IMR-90 (cell line): ENCODE measurements at regions not wholly inside any gene's neighbourhood (a gene's known extent, or its start where the extent isn't known, plus 50 kb on each side); places are given as distances from the start of the nearest gene placed in this dataset.

Experiments
- ATAC-seq: fragments of 200-7000 bp; cut with Tn5 transposase; 2 replicates; pipeline ENCODE4 v1.9.1; 2020; ENCODE audit warnings: low read depth, mild to moderate bottlenecking, moderate library complexity
- BruUV-seq: library from RNA; stranded (reverse); fragments of 400-500 nt; replicated peaks from 2 replicates; lab custom pipeline; 2021; lab: Mats Ljungman, UMichigan
- CTCF ChIA-PET: fragments of 300-600 bp; formaldehyde crosslinking; extraction: SDS; loops from one replicate; lab custom pipeline; 2021; ENCODE audit warnings: antibody characterized with exemption; lab: Yijun Ruan, JAX
- POLR2A ChIA-PET: fragments of 300-600 bp; sonication (Branson Sonifier 250); formaldehyde crosslinking; loops from one replicate; lab custom pipeline; 2022; ENCODE audit warnings: antibody characterized with exemption; ENCODE audit not compliant: unreplicated experiment; lab: Charles Lee
- DNase-seq: peaks from one replicate; pipeline ENCODE4 v3.0.0; 2013
- H2AFZ ChIP-seq: replicated peaks from 2 replicates; pipeline ENCODE3; 2013; ENCODE audit warnings: low read length, mild to moderate bottlenecking; ENCODE audit not compliant: poor library complexity
- H2AK5ac ChIP-seq: 2 replicates; pipeline ENCODE4 v1.6.1; 2013; ENCODE audit warnings: low read depth, low read length, inconsistent platforms
- H2AK9ac ChIP-seq: replicated peaks from 2 replicates; pipeline ENCODE3; 2013; ENCODE audit warnings: mild to moderate bottlenecking, low read depth, low read length, moderate library complexity; ENCODE audit not compliant: poor library complexity
- H2BK120ac ChIP-seq: 2 replicates; pipeline ENCODE4 v1.6.1; 2013; ENCODE audit warnings: low read depth, low read length, inconsistent platforms
- H2BK15ac ChIP-seq: 3 replicates; pipeline ENCODE4 v1.6.1; 2013; ENCODE audit warnings: low read depth, low read length, inconsistent platforms
- H2BK20ac ChIP-seq: 2 replicates; pipeline ENCODE4 v1.6.1; 2013; ENCODE audit warnings: low read depth, mild to moderate bottlenecking, inconsistent platforms, low read length, moderate library complexity
- H2BK5ac ChIP-seq: 2 replicates; pipeline ENCODE4 v1.6.1; 2013; ENCODE audit warnings: mild to moderate bottlenecking, low read depth, low read length, inconsistent platforms; ENCODE audit not compliant: poor library complexity, severe bottlenecking
- H3K14ac ChIP-seq: replicated peaks from 2 replicates; pipeline ENCODE4 v1.6.1; 2013; ENCODE audit warnings: low read depth, low read length, inconsistent platforms
- H3K18ac ChIP-seq: 2 replicates; pipeline ENCODE4 v1.6.1; 2013; ENCODE audit warnings: low read depth, low read length, control low read depth
- H3K23ac ChIP-seq: 2 replicates; pipeline ENCODE4 v1.6.1; 2013; ENCODE audit warnings: low read depth, low read length, inconsistent platforms
- H3K27ac ChIP-seq: 2 replicates; pipeline ENCODE4 v1.5.1; 2013; ENCODE audit warnings: mild to moderate bottlenecking, control low read depth, low read length; ENCODE audit not compliant: insufficient read depth
- H3K27me3 ChIP-seq: 2 replicates; pipeline ENCODE4 v1.6.1; 2013; ENCODE audit warnings: low read length; ENCODE audit not compliant: control insufficient read depth, insufficient read depth
- H3K36me3 ChIP-seq: 2 replicates; pipeline ENCODE4 v1.6.1; 2013; ENCODE audit warnings: low read length, mixed read lengths; ENCODE audit not compliant: control insufficient read depth, insufficient read depth
- H3K4ac ChIP-seq: 2 replicates; pipeline ENCODE4 v1.6.1; 2013; ENCODE audit warnings: low read depth, low read length, inconsistent platforms
- H3K4me1 ChIP-seq: 2 replicates; pipeline ENCODE4 v1.6.1; 2013; ENCODE audit warnings: low read length, mixed read lengths; ENCODE audit not compliant: control insufficient read depth, insufficient read depth
- H3K4me2 ChIP-seq: 2 replicates; pipeline ENCODE4 v1.6.1; 2013; ENCODE audit warnings: low read depth, mild to moderate bottlenecking, control low read depth, low read length, moderate library complexity
- H3K4me3 ChIP-seq: 2 replicates; pipeline ENCODE4 v1.5.1; 2013; ENCODE audit warnings: low read depth, mild to moderate bottlenecking, control low read depth, low read length, moderate library complexity; ENCODE audit not compliant: insufficient read depth
- H3K56ac ChIP-seq: 2 replicates; pipeline ENCODE4 v1.6.1; 2013; ENCODE audit warnings: low read length, inconsistent platforms; ENCODE audit not compliant: insufficient read depth; ENCODE audit errors: extremely low read depth
- H3K79me1 ChIP-seq, 2 experiments: 2 replicates each; pipeline ENCODE4 v1.6.1; 2013; ENCODE audit warnings: low read length in 2 of 2, inconsistent platforms in 1 of 2, low read depth in 1 of 2
- H3K9ac ChIP-seq: 2 replicates; pipeline ENCODE4 v1.6.1; 2013; ENCODE audit warnings: low read depth, low read length, control low read depth
- H3K9me1 ChIP-seq: 2 replicates; pipeline ENCODE4 v1.6.1; 2013; ENCODE audit warnings: low read length, inconsistent platforms; ENCODE audit not compliant: insufficient read depth
- H3K9me3 ChIP-seq: 2 replicates; pipeline ENCODE4 v1.6.1; 2013; ENCODE audit warnings: low read length; ENCODE audit not compliant: control insufficient read depth, insufficient read depth
- H4K20me1 ChIP-seq: 2 replicates; pipeline ENCODE4 v1.6.1; 2013; ENCODE audit warnings: low read length, inconsistent platforms; ENCODE audit not compliant: insufficient read depth
- H4K5ac ChIP-seq: 2 replicates; pipeline ENCODE4 v1.6.1; 2013; ENCODE audit warnings: mild to moderate bottlenecking, low read depth, low read length, control low read depth
- H4K8ac ChIP-seq, 2 experiments: 2 replicates each; pipeline ENCODE4 v1.6.1; 2013; ENCODE audit warnings: low read depth in 2 of 2, low read length in 2 of 2, control low read depth in 1 of 2, inconsistent platforms in 1 of 2
- H4K91ac ChIP-seq: 2 replicates; pipeline ENCODE4 v1.6.1; 2013; ENCODE audit warnings: low read depth, low read length, inconsistent platforms; ENCODE audit not compliant: insufficient read depth
- BHLHE40 ChIP-seq: fragments of 150-350 bp; IDR thresholded peaks from 2 replicates; pipeline ENCODE4 v1.6.1; 2016; ENCODE audit warnings: mild to moderate bottlenecking, low read depth, low read length
- CEBPB ChIP-seq: IDR thresholded peaks from 2 replicates; pipeline ENCODE4 v1.6.1; 2012; ENCODE audit warnings: low read depth, low read length, improper control_type of control experiment
- CHD1 ChIP-seq: IDR thresholded peaks from 2 replicates; pipeline ENCODE4 v1.6.1; 2012; ENCODE audit warnings: low read depth, low read length, improper control_type of control experiment
- FOS ChIP-seq: fragments of 150-350 bp; IDR thresholded peaks from 2 replicates; pipeline ENCODE4 v1.6.1; 2016; ENCODE audit warnings: low read depth, low read length
- MAFK ChIP-seq: IDR thresholded peaks from 2 replicates; pipeline ENCODE4 v1.6.1; 2012; ENCODE audit warnings: low read depth, low read length, improper control_type of control experiment
- MAZ ChIP-seq: IDR thresholded peaks from 2 replicates; pipeline ENCODE4 v1.6.1; 2012; ENCODE audit warnings: low read depth, mild to moderate bottlenecking, low read length, improper control_type of control experiment, moderate library complexity, borderline replicate concordance
- NFE2L2 ChIP-seq: fragments of 150-350 bp; IDR thresholded peaks from 2 replicates; pipeline ENCODE4 v1.6.1; 2016; ENCODE audit warnings: low read depth, mild to moderate bottlenecking, low read length
- POLR2A ChIP-seq: IDR thresholded peaks from 2 replicates; pipeline ENCODE4 v1.6.1; 2012; ENCODE audit warnings: mild to moderate bottlenecking, low read depth, low read length
- RAD21 ChIP-seq: IDR thresholded peaks from 2 replicates; pipeline ENCODE4 v1.6.1; 2012; ENCODE audit warnings: low read length, improper control_type of control experiment
- RCOR1 ChIP-seq: IDR thresholded peaks from 2 replicates; pipeline ENCODE4 v1.6.1; 2012; ENCODE audit warnings: mild to moderate bottlenecking, low read length, improper control_type of control experiment; ENCODE audit not compliant: insufficient replicate concordance
- RFX5 ChIP-seq: IDR thresholded peaks from 2 replicates; pipeline ENCODE4 v1.8.0; 2012; ENCODE audit warnings: low read depth, mild to moderate bottlenecking, low read length, moderate library complexity
- SMC3 ChIP-seq: fragments of 150-350 bp; IDR thresholded peaks from 2 replicates; pipeline ENCODE4 v1.6.1; 2016; ENCODE audit warnings: low read depth, mild to moderate bottlenecking, antibody characterized with exemption, low read length, moderate library complexity
- WGBS, 2 experiments: methylation state at CpG; one replicate each; pipeline versions ENCODE4 v1.1.5 to v1.1.7; 2013; ENCODE audit warnings: missing lambda C conversion rate in 2 of 2; ENCODE audit not compliant: insufficient read length in 1 of 2; ENCODE audit errors: extremely low coverage in 2 of 2; 5-methylcytosine and 5-hydroxymethylcytosine counted together
- dilution Hi-C: fragments of 300-500 bp; cut with HindIII; formaldehyde crosslinking; loops from one replicate; pipeline ENCODE4 v1.14.3; 2018; ENCODE audit warnings: low sequenced_read_pairs; ENCODE audit not compliant: unreplicated experiment
- in situ Hi-C: fragments of 300-500 bp; cut with MboI; formaldehyde crosslinking; loops from 3 replicates; pipeline ENCODE4 v1.14.3; 2019; ENCODE audit warnings: low sequenced_read_pairs, inconsistent platforms, mixed read lengths
- intact Hi-C: fragments of 100-400 bp; cut with micrococcal nuclease; formaldehyde crosslinking; loops from 2 replicates; pipeline ENCODE4 v1.10.0; 2022
- TF ChIP-seq, protein P1 (sequence below): fragments of 150-350 bp; IDR thresholded peaks from 2 replicates; pipeline ENCODE4 v1.6.1; 2016; ENCODE audit warnings: low read depth, mild to moderate bottlenecking, low read length, moderate library complexity, borderline replicate concordance
- TF ChIP-seq, protein P2 (sequence below): conservative IDR thresholded peaks from 2 replicates; pipeline ENCODE4 v1.5.1; 2012; ENCODE audit warnings: mild to moderate bottlenecking, low read depth, low read length, improper control_type of control experiment
- TF ChIP-seq, protein P3 (sequence below): fragments of 150-350 bp; IDR thresholded peaks from 2 replicates; pipeline ENCODE4 v1.6.1; 2017; ENCODE audit warnings: mild to moderate bottlenecking, antibody characterized with exemption, low read length, low read depth

DNA sequence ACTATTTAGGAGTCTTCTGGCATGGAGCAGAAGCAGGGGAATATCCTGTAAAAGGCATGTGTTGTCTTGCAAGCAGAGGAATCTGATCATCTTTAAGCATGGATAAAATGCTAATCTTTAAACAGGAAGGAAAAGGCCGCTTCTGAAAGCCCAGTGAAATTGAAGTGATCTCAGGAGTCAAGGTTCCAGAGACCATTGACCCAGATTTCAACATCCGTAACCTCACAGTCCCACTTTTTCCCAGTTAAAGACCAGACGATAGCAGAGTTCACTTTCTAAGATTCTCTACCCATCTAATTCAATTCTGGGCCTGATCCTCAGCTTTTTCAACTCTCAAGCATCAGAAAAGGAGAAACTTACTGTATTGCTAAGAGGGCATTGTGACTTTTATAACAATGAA lies 332.2 kb upstream of the LRP1B start:
- in situ Hi-C loops, result no loop called here

More for the DNA sequence above, 332.2 kb upstream of the LRP1B start:
- Histone ChIP-seq H4K8ac (no peak overlapping the region), H2AK5ac (no peak overlapping the region), H3K23ac (no peak overlapping the region), H4K20me1 (no peaks in the 10 kb centered on the region), H3K36me3 (no peaks in the 10 kb centered on the region), H3K27me3 (no peaks in the 10 kb centered on the region), H2BK5ac (no peak overlapping the region), H3K27ac (no peak overlapping the region), H3K9ac (no peak overlapping the region), H3K4ac (no peak overlapping the region), H2BK20ac (no peak overlapping the region), H2AFZ (no peak overlapping the region), H3K79me1 (no peaks in the 10 kb centered on the region), H4K5ac (no peak overlapping the region), H2BK120ac (no peak overlapping the region), H2BK15ac (no peak overlapping the region), H3K18ac (no peak overlapping the region), H2AK9ac (no peak overlapping the region), H4K91ac (no peak overlapping the region), H3K4me3 (no peak overlapping the region), H3K56ac (no peak overlapping the region), H3K9me3 (no peaks in the 10 kb centered on the region), H3K9me1 (no peaks in the 10 kb centered on the region), H3K14ac (no peak overlapping the region), H3K4me2 (no peak overlapping the region), H3K4me1 (no peaks in the 10 kb centered on the region)
- dilution Hi-C loops, result no loop called here
- BruUV-seq, result no TSS peak
- ATAC-seq (no peak), DNase-seq (no peak)
- TF ChIP-seq RCOR1 (no peak), FOS (no peak), POLR2A (no peak), RAD21 (no peak), MAFK (no peak), SMC3 (no peak), MAZ (no peak), NFE2L2 (no peak), CEBPB (no peak), RFX5 (no peak), CHD1 (no peak), BHLHE40 (no peak)
- TF ChIP-seq, protein P1, sequence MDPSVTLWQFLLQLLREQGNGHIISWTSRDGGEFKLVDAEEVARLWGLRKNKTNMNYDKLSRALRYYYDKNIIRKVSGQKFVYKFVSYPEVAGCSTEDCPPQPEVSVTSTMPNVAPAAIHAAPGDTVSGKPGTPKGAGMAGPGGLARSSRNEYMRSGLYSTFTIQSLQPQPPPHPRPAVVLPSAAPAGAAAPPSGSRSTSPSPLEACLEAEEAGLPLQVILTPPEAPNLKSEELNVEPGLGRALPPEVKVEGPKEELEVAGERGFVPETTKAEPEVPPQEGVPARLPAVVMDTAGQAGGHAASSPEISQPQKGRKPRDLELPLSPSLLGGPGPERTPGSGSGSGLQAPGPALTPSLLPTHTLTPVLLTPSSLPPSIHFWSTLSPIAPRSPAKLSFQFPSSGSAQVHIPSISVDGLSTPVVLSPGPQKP, result no peak
- TF ChIP-seq, protein P2, sequence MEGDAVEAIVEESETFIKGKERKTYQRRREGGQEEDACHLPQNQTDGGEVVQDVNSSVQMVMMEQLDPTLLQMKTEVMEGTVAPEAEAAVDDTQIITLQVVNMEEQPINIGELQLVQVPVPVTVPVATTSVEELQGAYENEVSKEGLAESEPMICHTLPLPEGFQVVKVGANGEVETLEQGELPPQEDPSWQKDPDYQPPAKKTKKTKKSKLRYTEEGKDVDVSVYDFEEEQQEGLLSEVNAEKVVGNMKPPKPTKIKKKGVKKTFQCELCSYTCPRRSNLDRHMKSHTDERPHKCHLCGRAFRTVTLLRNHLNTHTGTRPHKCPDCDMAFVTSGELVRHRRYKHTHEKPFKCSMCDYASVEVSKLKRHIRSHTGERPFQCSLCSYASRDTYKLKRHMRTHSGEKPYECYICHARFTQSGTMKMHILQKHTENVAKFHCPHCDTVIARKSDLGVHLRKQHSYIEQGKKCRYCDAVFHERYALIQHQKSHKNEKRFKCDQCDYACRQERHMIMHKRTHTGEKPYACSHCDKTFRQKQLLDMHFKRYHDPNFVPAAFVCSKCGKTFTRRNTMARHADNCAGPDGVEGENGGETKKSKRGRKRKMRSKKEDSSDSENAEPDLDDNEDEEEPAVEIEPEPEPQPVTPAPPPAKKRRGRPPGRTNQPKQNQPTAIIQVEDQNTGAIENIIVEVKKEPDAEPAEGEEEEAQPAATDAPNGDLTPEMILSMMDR, result no peak
- TF ChIP-seq, protein P3, sequence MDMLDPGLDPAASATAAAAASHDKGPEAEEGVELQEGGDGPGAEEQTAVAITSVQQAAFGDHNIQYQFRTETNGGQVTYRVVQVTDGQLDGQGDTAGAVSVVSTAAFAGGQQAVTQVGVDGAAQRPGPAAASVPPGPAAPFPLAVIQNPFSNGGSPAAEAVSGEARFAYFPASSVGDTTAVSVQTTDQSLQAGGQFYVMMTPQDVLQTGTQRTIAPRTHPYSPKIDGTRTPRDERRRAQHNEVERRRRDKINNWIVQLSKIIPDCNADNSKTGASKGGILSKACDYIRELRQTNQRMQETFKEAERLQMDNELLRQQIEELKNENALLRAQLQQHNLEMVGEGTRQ, result no peak
- ChIA-PET CTCF (no interaction called here), POLR2A (no interaction called here)
- WGBS, 2 experiments, result no CpG with 5 or more reads among the region's 3 CpGs
- intact Hi-C loops, result no loop called here
